Retinal pigment epithelial cell (primary cell): ENCODE measurements at regions not wholly inside any gene's neighbourhood (a gene's known extent, or its start where the extent isn't known, plus 50 kb on each side); places are given as distances from the start of the nearest gene placed in this dataset.

Experiments
- DNase-seq: peaks from one replicate; pipeline ENCODE4 v3.0.0-alpha.2; 2010; ENCODE audit warnings: low read depth
- H3K4me3 ChIP-seq: 2 replicates; pipeline ENCODE4 v1.5.1; 2011; ENCODE audit warnings: mild to moderate bottlenecking, low read length, control low read depth, moderate library complexity
- CTCF ChIP-seq: conservative IDR thresholded peaks from 2 replicates; pipeline ENCODE4 v1.5.1; 2011; ENCODE audit warnings: low read depth, low read length, control low read depth, inconsistent platforms

- DNase-seq = no peak
- TF ChIP-seq CTCF = no peak
- no peak overlapping the region for H3K4me3 ChIP-seq
Observed at GRCh38 chr2:38128653-38129052, 52.7 kb upstream of the CYP1B1 start.

- TF ChIP-seq CTCF = no peak
- DNase-seq = no peak
- no peak overlapping the region for H3K4me3 ChIP-seq
Observed at GRCh38 chr2:38127277-38127676, 51.3 kb upstream of the CYP1B1 start.

- no peak overlapping the region for H3K4me3 ChIP-seq
- TF ChIP-seq CTCF = no peak
- DNase-seq = no peak
Observed at GRCh38 chr2:38125842-38126241, 49.9 kb upstream of the CYP1B1 start.
